ENCODE measurements at regions not wholly inside any gene's neighbourhood (a gene's known extent, or its start where the extent isn't known, plus 50 kb on each side); places are given as distances from the start of the nearest gene placed in this dataset.

DNA sequence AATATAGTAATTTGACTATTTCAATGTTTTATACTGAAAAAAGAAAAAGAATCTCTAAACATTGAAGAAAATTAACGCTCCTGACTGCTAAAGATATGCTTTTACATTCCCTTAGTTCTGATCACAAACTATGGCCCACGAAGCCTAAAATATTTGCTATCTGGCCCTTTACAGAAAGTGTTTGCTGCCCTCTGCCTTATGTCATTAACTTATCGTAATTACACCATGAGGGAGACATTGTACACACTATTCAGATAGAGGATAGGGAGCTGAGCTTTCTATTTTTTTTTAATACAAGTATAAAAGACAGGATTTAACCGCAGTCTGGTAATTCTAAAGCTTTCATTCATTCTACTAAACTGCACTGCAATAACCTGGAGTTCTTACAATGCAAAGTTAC lies 393.1 kb upstream of the DCC start:
- TF ChIP-seq, protein P1, sequence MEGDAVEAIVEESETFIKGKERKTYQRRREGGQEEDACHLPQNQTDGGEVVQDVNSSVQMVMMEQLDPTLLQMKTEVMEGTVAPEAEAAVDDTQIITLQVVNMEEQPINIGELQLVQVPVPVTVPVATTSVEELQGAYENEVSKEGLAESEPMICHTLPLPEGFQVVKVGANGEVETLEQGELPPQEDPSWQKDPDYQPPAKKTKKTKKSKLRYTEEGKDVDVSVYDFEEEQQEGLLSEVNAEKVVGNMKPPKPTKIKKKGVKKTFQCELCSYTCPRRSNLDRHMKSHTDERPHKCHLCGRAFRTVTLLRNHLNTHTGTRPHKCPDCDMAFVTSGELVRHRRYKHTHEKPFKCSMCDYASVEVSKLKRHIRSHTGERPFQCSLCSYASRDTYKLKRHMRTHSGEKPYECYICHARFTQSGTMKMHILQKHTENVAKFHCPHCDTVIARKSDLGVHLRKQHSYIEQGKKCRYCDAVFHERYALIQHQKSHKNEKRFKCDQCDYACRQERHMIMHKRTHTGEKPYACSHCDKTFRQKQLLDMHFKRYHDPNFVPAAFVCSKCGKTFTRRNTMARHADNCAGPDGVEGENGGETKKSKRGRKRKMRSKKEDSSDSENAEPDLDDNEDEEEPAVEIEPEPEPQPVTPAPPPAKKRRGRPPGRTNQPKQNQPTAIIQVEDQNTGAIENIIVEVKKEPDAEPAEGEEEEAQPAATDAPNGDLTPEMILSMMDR (IDR thresholded peaks at IDR 0.05): no peak
- TF ChIP-seq POLR2A (IDR thresholded peaks at IDR 0.05): no peak
